ENCODE measurements at regions not wholly inside any gene's neighbourhood (a gene's known extent, or its start where the extent isn't known, plus 50 kb on each side); places are given as distances from the start of the nearest gene placed in this dataset.

DNA sequence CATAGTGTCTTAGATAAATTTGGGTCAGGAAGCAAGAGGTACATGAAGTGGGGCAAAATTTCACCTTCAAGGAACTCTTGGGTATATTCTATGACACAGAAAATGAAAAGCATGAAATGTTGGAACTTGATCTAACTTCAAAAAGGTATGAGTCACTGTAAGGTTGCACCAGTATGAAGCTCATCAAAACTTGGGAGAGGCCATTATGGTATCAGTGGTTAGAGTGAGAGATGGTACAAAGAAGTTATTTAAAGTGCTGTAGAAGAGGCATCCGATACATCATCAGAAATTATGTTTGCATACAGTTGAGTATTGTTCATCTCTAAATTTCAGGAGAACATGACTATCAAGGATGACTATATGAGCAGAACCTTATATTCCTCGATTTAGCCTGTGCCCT lies 302.9 kb upstream of the SUCLG2 start:
- H3K9me3 ChIP-seq (ENCODE audit: low read depth, low read length, poor library complexity, severe bottlenecking): no peaks in the 10 kb centered on the region
- CTCF ChIA-PET: no interaction called here
- TF ChIP-seq, protein P1, sequence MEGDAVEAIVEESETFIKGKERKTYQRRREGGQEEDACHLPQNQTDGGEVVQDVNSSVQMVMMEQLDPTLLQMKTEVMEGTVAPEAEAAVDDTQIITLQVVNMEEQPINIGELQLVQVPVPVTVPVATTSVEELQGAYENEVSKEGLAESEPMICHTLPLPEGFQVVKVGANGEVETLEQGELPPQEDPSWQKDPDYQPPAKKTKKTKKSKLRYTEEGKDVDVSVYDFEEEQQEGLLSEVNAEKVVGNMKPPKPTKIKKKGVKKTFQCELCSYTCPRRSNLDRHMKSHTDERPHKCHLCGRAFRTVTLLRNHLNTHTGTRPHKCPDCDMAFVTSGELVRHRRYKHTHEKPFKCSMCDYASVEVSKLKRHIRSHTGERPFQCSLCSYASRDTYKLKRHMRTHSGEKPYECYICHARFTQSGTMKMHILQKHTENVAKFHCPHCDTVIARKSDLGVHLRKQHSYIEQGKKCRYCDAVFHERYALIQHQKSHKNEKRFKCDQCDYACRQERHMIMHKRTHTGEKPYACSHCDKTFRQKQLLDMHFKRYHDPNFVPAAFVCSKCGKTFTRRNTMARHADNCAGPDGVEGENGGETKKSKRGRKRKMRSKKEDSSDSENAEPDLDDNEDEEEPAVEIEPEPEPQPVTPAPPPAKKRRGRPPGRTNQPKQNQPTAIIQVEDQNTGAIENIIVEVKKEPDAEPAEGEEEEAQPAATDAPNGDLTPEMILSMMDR (conservative IDR thresholded peaks at IDR 0.05; ENCODE audit: low read depth, low read length): no peak
- no peak for TF ChIP-seq EZH2 (IDR thresholded peaks at IDR 0.05; ENCODE audit: borderline replicate concordance, low read depth, low read length, poor library complexity, severe bottlenecking)
- POLR2A ChIA-PET (ENCODE audit: low non-redundant PET): no interaction called here
- no peaks in the 10 kb centered on the region for H3K36me3 ChIP-seq (ENCODE audit: insufficient read depth, low read length, poor library complexity, severe bottlenecking)
- H3K4me1 ChIP-seq (ENCODE audit: insufficient read depth, low read length, poor library complexity, severe bottlenecking): no peaks in the 10 kb centered on the region
- H3K4me3 ChIP-seq (ENCODE audit: low read depth, low read length, poor library complexity, severe bottlenecking): no peak overlapping the region
- intact Hi-C loops (cut with micrococcal nuclease; ENCODE audit: unreplicated experiment): no loop called here
- no TSS peak for BruUV-seq (replicated peaks)
- DNase-seq (ENCODE audit: low spot score): no peak
- H3K27ac ChIP-seq (ENCODE audit: low read depth, low read length, poor library complexity, severe bottlenecking): no peak overlapping the region
- H3K27me3 ChIP-seq (replicated peaks; ENCODE audit: insufficient read depth, low read depth, low read length, poor library complexity): no peaks in the 10 kb centered on the region

DNA sequence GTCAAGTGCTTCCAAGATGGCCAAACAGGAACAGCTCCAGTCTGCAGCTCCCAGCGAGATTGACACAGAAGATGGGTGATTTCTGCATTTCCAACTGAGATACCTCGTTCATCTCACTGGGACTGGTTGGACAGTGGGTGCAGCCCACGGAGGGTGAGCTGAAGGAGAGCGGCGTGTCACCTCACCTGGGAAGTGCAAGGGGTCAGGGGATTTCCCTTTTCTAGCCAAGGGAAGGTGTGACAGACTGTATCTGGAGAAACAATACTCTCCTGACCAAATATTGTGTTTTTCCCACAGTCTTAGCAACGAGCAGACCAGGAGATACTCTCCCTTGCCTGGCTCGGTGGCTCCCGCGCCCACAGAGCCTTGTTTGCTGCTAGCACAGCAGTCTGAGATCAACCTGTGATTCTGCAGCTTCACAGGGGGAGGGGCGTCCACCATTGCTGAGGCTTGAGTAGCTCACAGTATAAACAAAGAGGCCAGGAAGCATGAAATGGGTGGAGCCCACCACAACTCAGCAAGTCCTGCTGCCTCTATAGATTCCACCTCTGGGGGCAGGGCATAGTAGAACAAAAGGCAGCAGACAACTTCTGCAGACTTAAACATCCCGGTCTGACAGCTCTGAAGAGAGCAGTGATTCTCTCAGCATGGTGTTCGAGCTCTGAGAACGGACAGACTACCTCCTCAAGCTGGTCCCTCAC lies 293.5 kb upstream of the SUCLG2 start:
- no peak for DNase-seq (ENCODE audit: low spot score)
- no peaks in the 10 kb centered on the region for H3K9me3 ChIP-seq (ENCODE audit: low read depth, low read length, poor library complexity, severe bottlenecking)
- no peak overlapping the region for H3K4me3 ChIP-seq (ENCODE audit: low read depth, low read length, poor library complexity, severe bottlenecking)
- ChIA-PET POLR2A (ENCODE audit: low non-redundant PET) (no interaction called here), CTCF (no interaction called here)
- no peak overlapping the region for H3K27ac ChIP-seq (ENCODE audit: low read depth, low read length, poor library complexity, severe bottlenecking)
- no TSS peak for BruUV-seq (replicated peaks)
- intact Hi-C loops (cut with micrococcal nuclease; ENCODE audit: unreplicated experiment): no loop called here
- no peak for TF ChIP-seq EZH2 (IDR thresholded peaks at IDR 0.05; ENCODE audit: borderline replicate concordance, low read depth, low read length, poor library complexity, severe bottlenecking)
- TF ChIP-seq, protein P1 (conservative IDR thresholded peaks at IDR 0.05; ENCODE audit: low read depth, low read length): no peak
- H3K27me3 ChIP-seq (replicated peaks; ENCODE audit: insufficient read depth, low read depth, low read length, poor library complexity): no peaks in the 10 kb centered on the region
- no peaks in the 10 kb centered on the region for H3K4me1 ChIP-seq (ENCODE audit: insufficient read depth, low read length, poor library complexity, severe bottlenecking)
- H3K36me3 ChIP-seq (ENCODE audit: insufficient read depth, low read length, poor library complexity, severe bottlenecking): no peaks in the 10 kb centered on the region

DNA sequence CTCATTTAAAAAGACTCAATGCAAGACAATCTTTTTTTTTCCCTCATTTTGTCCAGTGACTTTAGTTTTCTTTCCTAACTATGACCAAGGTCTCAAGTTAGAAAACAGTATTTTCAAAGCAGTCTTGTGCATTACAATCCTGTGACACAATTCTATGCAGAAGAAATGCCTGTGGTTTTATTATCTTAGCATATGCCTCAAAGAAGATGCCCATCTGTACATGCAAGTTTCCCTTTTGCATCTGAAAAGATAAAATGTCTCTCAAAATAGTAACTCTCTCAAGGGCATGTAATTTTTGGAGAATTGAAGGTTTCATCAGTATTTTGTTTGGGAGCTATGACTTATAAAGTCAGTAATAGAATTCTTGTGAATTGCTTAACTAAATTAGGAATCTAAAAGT lies 292.0 kb upstream of the SUCLG2 start:
- no peak for DNase-seq (ENCODE audit: low spot score)
- ChIA-PET CTCF (no interaction called here), POLR2A (ENCODE audit: low non-redundant PET) (no interaction called here)
- Histone ChIP-seq H3K27ac (ENCODE audit: low read depth, low read length, poor library complexity, severe bottlenecking) (no peak overlapping the region), H3K27me3 (replicated peaks; ENCODE audit: insufficient read depth, low read depth, low read length, poor library complexity) (no peaks in the 10 kb centered on the region), H3K4me3 (ENCODE audit: low read depth, low read length, poor library complexity, severe bottlenecking) (no peak overlapping the region), H3K9me3 (ENCODE audit: low read depth, low read length, poor library complexity, severe bottlenecking) (no peaks in the 10 kb centered on the region), H3K4me1 (ENCODE audit: insufficient read depth, low read length, poor library complexity, severe bottlenecking) (no peaks in the 10 kb centered on the region), H3K36me3 (ENCODE audit: insufficient read depth, low read length, poor library complexity, severe bottlenecking) (no peaks in the 10 kb centered on the region)
- no TSS peak for BruUV-seq (replicated peaks)
- intact Hi-C loops (cut with micrococcal nuclease; ENCODE audit: unreplicated experiment): no loop called here
- no peak for TF ChIP-seq EZH2 (IDR thresholded peaks at IDR 0.05; ENCODE audit: borderline replicate concordance, low read depth, low read length, poor library complexity, severe bottlenecking)
- TF ChIP-seq, protein P1 (conservative IDR thresholded peaks at IDR 0.05; ENCODE audit: low read depth, low read length): no peak
